Dendritic cell treated with granulocyte-macrophage colony-stimulating factor and Interleukin-4, amounts not matched to agents 40 ng/mL and 50 ng/mL, for 4 days (primary cell): ENCODE measurements at regions not wholly inside any gene's neighbourhood (a gene's known extent, or its start where the extent isn't known, plus 50 kb on each side); places are given as distances from the start of the nearest gene placed in this dataset.
"Not testable (repeated sequence)": the region's sequence is repeated elsewhere in the genome, so short reads cannot be mapped to it uniquely, and the experiment has no call there.

Source experiments
- H3K27ac Mint-ChIP-seq: one replicate; pipeline ENCODE4 v1.8.0; 2022; ENCODE audit warnings: mild to moderate bottlenecking, mixed read lengths
- H3K27me3 Mint-ChIP-seq: one replicate; pipeline ENCODE4 v1.8.0; 2022; ENCODE audit warnings: mild to moderate bottlenecking, mixed read lengths
- H3K36me3 Mint-ChIP-seq: one replicate; pipeline ENCODE4 v1.8.0; 2022; ENCODE audit warnings: low read depth, mixed read lengths
- H3K4me1 Mint-ChIP-seq: one replicate; pipeline ENCODE4 v1.8.0; 2022; ENCODE audit warnings: low read depth, mixed read lengths
- H3K4me3 Mint-ChIP-seq: one replicate; pipeline ENCODE4 v1.8.0; 2022; ENCODE audit warnings: mild to moderate bottlenecking, moderate library complexity, mixed read lengths
- H3K9me3 Mint-ChIP-seq: one replicate; pipeline ENCODE4 v1.8.0; 2022; ENCODE audit warnings: mixed read lengths
- intact Hi-C: fragments of 100-400 bp; cut with micrococcal nuclease; formaldehyde crosslinking; loops from one replicate; pipeline ENCODE4 v1.15.0; 2022

DNA sequence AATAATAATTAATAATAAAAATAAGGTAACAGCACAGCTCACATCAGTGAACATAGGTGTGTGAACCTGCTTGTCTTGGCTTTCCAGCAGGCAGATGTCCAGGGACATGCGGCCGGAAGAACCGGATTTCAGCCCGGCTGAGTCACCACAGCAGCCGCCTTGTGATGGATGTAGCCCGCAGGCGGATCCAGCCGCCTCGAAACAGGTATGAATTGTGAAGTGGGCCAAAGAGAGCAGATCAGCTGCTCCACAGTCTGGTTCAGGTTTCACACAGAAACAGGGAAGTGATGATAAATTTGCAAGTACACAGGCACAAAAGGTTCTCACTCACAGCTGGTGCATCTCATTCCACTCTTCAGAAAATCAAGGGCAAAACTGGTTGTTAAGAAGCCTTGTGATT is 55.1 kb downstream of the ID4 start:
- Mint-ChIP-seq H3K27me3 (no peaks in the 10 kb centered on the region), H3K9me3 (peaks cover 9% of the 10 kb centered on the region), H3K4me3 (no peak overlapping the region), H3K36me3 (no peaks in the 10 kb centered on the region), H3K4me1 (no peaks in the 10 kb centered on the region), H3K27ac (no peak overlapping the region)
- intact Hi-C loops: no loop called here

DNA sequence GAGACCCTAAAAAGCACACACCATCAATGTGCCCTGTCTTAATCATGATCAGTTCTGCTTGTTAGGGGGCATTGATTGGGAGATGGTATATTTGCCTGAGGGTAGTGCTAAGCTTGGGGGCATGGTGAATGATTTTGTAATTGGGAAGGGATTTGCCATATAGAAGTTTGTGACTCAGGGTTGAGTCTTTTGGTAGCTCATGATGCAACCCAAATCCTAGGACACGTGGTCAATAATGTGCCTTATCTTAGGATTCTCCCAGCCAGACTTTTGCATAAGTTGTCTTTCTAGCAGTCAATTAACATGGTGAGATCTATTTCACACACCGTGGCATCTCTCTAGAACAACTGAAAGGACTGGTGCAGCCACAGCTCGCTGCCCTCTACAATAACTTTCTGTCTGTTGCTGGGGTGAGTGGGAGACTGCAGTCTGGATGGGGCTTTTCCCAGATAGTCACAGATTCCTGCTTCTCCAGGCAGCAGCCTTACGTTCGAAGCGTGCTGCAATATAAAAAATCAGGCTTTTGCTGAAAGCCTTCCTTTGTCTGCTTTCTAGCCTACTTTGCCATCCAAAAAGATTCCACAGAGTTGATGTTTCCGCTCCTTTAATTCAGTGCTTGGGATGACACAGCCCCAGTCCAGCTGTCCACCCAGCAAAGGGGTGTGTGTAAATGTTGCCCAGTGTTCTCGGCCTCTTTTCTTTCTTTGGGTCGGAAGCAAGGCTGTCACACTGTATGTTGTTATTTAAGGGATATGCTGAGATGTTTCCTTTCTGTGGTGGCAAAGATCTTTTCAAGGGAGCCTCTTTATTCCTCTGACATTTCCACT is 58.9 kb downstream of the ID4 start:
- no peaks in the 10 kb centered on the region for H3K9me3 Mint-ChIP-seq
- no peak overlapping the region for H3K27ac Mint-ChIP-seq
- no peaks in the 10 kb centered on the region for H3K27me3 Mint-ChIP-seq
- H3K4me1 Mint-ChIP-seq: no peaks in the 10 kb centered on the region
- no peak overlapping the region for H3K4me3 Mint-ChIP-seq
- intact Hi-C loops: no loop called here
- no peaks in the 10 kb centered on the region for H3K36me3 Mint-ChIP-seq

DNA sequence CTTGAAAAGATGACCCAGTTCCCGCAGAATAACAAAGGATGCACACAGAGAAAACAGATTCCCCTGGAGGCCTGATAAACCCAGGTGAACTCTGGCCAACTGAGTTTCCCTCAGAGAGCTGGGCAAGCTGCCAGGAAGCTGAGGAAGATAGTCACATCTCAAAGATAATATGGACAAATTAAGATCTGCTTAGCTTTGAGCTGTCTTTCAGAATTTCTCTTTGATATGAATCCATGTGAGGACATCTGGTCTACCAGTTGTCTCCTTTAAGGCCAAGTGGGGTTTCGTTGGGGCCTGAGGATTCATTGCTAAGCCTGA is 59.5 kb downstream of the ID4 start:
- H3K4me1 Mint-ChIP-seq: no peaks in the 10 kb centered on the region
- no peak overlapping the region for H3K4me3 Mint-ChIP-seq
- no peak overlapping the region for H3K27ac Mint-ChIP-seq
- no peaks in the 10 kb centered on the region for H3K27me3 Mint-ChIP-seq
- H3K9me3 Mint-ChIP-seq: no peaks in the 10 kb centered on the region
- intact Hi-C loops: no loop called here
- no peaks in the 10 kb centered on the region for H3K36me3 Mint-ChIP-seq

DNA sequence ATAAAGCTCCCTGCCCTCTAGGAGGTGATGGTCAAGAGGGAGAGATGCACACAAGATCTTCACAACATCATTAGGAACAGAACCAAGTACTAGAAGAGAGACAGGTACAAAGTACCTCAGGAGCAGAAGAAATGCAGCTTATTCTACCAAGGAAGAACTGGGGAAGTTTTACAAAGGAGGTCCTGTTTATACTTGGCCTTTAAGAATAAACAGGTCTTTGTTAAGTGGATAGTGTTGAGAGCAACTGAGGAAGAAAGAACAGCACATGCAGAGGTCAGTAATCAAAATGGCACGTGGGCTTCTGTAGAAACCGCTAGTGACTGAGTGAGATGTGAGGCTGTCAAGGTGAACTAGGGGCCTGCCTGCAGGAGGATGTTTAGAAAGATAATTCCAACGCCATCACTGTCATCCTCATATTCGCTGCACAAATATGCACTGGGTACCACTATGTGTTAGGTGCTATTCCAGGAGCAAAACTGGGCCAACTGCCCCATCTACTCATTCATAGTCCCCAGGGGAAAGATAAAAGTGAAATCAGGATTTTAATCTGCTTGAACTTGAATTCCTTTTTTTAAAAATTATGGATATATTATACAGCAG is 61.1 kb downstream of the ID4 start:
- Mint-ChIP-seq H3K27ac (no peak overlapping the region), H3K4me3 (no peak overlapping the region), H3K4me1 (no peaks in the 10 kb centered on the region), H3K9me3 (no peaks in the 10 kb centered on the region), H3K27me3 (no peaks in the 10 kb centered on the region), H3K36me3 (no peaks in the 10 kb centered on the region)
- intact Hi-C loops: no loop called here

DNA sequence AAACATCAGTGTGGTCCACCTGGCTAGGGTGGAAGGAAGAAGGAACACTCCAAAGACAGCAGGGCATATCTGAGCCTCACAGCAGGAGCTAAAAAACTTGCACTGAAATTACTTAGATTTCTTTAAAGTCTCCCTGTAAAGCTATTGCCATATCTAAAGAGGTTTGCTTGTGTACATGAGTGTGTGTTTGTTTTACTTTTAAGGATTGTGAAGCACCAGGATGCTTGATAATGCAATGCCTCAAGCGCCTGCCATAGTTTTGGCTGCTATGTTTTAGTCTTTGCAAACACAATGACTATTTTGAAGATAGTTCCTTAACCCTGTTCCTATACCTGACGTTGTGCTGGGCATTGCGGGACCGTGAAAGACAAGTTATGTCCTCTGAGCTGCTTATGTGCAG is 65.0 kb downstream of the ID4 start:
- Mint-ChIP-seq H3K27me3 (no peaks in the 10 kb centered on the region), H3K27ac (no peak overlapping the region), H3K4me3 (no peak overlapping the region), H3K4me1 (no peaks in the 10 kb centered on the region), H3K36me3 (no peaks in the 10 kb centered on the region), H3K9me3 (no peaks in the 10 kb centered on the region)
- intact Hi-C loops: no loop called here

DNA sequence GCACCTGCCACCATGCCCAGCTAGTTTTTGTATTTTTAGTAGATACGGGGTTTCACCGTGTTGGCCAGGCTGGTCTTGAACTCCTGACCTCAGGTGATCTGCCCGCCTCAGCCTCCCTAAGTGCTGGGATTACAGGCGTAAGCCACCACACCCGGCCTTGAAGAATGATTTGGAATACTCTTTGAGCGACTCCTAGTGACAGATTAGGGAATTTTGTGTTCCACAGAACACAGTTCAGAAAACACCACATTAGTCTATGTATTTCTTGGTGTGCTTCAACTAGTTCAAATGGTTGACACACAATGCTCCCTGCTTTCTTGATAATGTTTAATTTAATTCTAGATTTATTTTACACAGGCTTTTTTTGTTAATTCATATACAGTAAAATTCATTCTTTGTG is 67.2 kb downstream of the ID4 start:
- intact Hi-C loops, H3K36me3 Mint-ChIP-seq, H3K9me3 Mint-ChIP-seq, H3K27me3 Mint-ChIP-seq, H3K4me1 Mint-ChIP-seq, H3K27ac Mint-ChIP-seq, H3K4me3 Mint-ChIP-seq: not testable (repeated sequence)

DNA sequence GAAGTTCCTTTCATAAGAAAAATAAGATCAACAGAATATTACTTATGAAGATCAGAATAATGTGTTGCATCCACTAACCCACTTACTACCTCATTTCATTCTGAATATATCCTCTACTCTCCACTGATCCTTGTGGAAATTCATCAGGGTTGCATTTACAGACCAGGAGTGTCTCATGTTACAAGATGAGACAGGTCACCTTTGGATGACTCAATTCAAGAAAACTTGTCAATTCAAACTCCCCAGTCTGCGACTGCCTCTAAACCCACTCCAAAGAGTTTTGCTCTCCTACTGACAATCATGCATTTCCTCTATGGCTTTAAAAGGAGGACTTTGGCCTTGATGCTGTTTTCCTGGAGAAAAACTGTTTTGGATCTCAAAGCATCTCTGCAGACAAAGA is 68.4 kb downstream of the ID4 start:
- no peak overlapping the region for H3K4me3 Mint-ChIP-seq
- intact Hi-C loops: no loop called here
- no peaks in the 10 kb centered on the region for H3K9me3 Mint-ChIP-seq
- H3K27ac Mint-ChIP-seq: no peak overlapping the region
- H3K36me3 Mint-ChIP-seq: no peaks in the 10 kb centered on the region
- H3K4me1 Mint-ChIP-seq: no peaks in the 10 kb centered on the region
- no peaks in the 10 kb centered on the region for H3K27me3 Mint-ChIP-seq

DNA sequence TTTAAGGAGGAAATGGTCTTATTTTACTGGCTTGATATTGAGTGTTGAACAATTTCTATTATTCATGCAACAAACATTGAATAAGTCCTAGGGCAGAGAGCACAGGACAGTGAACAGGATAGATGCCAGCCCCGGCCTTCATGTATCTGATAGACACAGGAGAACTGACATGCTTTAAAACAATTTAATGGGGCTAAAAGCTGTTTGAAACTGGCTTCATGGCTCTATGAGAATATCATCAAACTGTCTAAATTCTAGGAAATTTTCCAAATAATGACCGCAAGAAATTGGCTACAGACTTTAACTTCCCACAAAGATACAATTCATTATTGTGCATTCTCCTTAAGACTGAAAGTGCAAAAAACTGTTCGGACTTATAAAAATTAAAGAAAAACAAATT is 69.0 kb downstream of the ID4 start:
- Mint-ChIP-seq H3K4me3 (no peak overlapping the region), H3K27me3 (no peaks in the 10 kb centered on the region), H3K4me1 (no peaks in the 10 kb centered on the region), H3K36me3 (no peaks in the 10 kb centered on the region), H3K27ac (no peak overlapping the region), H3K9me3 (no peaks in the 10 kb centered on the region)
- intact Hi-C loops: no loop called here

DNA sequence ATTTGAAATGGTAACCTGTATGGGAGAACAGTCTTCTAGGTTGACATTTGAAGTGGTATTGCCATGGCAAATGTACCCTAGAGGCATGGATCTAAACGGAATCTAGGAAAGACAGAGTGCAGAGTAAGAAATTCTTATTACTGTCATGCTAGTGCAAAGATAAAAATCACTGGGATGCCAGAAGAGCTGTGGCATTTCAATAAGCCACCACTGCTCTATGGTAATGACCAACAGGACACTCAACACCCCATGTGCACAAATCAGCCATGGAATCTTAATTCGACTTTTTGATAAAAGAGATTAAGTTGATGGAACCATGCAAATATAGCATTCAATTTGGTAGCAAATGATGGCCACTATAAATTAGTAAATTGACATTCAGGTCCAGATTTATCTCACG is 74.1 kb downstream of the ID4 start:
- no peak overlapping the region for H3K4me3 Mint-ChIP-seq

DNA sequence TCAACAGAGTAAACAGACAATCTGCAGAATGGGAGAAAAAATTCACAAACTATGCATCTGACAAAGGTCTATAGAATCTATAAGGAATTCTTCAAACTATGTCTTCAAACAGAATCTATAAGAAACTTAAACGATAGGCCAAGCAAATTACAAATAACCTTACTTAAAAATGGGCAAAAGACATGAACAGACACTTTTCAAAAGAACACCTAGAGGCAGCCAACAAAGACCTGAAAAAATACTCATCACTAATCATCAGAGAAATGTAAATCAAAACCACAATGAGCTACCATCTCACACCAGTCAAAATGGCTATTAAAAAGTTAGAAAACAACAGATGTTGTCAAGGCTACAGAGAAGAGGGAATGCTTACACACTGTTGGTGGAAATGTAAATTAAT is 81.3 kb downstream of the ID4 start:
- Mint-ChIP-seq H3K9me3 (peaks cover 57% of the 10 kb centered on the region), H3K4me1 (no peaks in the 10 kb centered on the region), H3K27ac (no peak overlapping the region), H3K4me3 (no peak overlapping the region), H3K36me3 (no peaks in the 10 kb centered on the region), H3K27me3 (no peaks in the 10 kb centered on the region)
- intact Hi-C loops: no loop called here

More for the DNA sequence above, 74.1 kb downstream of the ID4 start:
- H3K27me3 Mint-ChIP-seq: no peaks in the 10 kb centered on the region
- no peak overlapping the region for H3K27ac Mint-ChIP-seq
- H3K36me3 Mint-ChIP-seq: no peaks in the 10 kb centered on the region
- H3K9me3 Mint-ChIP-seq: peaks cover 28% of the 10 kb centered on the region
- H3K4me1 Mint-ChIP-seq: no peaks in the 10 kb centered on the region
- intact Hi-C loops: no loop called here

DNA sequence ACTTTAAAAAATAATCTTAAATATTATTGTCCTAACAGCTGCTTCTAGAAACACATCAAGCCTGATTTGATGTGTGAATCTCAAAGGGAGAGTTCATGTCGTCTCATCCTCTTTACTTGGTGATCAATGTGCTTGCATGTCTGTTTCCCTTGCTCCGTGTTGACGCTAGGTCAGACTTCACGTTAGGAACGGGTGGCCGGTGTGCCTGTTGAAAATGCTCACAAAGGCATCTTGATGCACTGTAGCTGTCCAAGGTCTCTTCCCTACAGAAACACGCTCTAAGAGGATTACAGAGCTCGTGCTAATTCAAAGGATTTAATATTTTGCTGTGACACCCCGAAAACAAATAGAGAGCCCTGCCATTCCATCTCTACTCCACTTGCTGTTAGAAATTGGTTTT is 84.6 kb downstream of the ID4 start:
- H3K4me3 Mint-ChIP-seq: no peak overlapping the region
- peaks cover 24% of the 10 kb centered on the region for H3K9me3 Mint-ChIP-seq
- intact Hi-C loops: no loop called here
- no peak overlapping the region for H3K27ac Mint-ChIP-seq
- no peaks in the 10 kb centered on the region for H3K4me1 Mint-ChIP-seq
- no peaks in the 10 kb centered on the region for H3K36me3 Mint-ChIP-seq
- no peaks in the 10 kb centered on the region for H3K27me3 Mint-ChIP-seq

DNA sequence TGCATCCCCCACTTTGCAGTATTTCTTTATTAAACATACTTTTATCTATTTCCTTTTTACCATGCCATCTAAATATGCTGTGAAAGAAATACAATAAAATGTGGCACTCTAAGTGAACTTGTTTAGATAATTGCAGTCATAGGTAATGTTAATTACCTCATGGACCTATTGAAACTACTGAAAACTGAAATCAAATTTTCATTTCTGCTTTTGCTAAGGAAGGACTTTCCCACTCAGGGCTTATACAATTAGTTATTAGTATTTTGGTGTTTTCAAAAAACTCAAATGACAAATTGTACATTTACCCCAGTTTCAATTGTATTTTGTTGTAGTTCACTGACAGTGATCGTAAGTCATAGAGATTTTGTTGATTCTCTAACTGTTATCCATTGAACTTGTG is 88.4 kb downstream of the ID4 start:
- H3K27me3 Mint-ChIP-seq: no peaks in the 10 kb centered on the region
- H3K36me3 Mint-ChIP-seq: no peaks in the 10 kb centered on the region
- H3K9me3 Mint-ChIP-seq: no peaks in the 10 kb centered on the region
- H3K4me3 Mint-ChIP-seq: no peak overlapping the region
- H3K27ac Mint-ChIP-seq: no peak overlapping the region
- H3K4me1 Mint-ChIP-seq: no peaks in the 10 kb centered on the region
- intact Hi-C loops: no loop called here

DNA sequence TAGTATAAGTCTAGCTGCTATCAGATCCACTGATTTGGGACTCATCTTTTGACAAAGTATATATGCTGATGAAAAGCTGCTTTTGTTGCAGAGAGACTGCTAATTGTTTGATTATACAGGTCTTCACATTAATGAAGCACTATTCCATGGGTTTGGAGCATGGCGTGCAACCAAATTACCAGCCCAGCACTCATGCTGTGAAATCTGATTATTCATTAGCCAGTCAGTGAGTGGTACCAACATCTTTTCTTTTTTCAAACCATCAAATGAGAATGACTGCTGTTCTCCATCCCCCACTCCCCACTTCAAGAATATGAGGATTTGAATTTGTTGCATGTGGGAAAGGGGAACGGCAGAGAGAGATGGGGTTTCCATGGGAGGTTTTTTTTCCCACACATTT is 91.3 kb downstream of the ID4 start:
- no peaks in the 10 kb centered on the region for H3K9me3 Mint-ChIP-seq
- no peaks in the 10 kb centered on the region for H3K36me3 Mint-ChIP-seq

DNA sequence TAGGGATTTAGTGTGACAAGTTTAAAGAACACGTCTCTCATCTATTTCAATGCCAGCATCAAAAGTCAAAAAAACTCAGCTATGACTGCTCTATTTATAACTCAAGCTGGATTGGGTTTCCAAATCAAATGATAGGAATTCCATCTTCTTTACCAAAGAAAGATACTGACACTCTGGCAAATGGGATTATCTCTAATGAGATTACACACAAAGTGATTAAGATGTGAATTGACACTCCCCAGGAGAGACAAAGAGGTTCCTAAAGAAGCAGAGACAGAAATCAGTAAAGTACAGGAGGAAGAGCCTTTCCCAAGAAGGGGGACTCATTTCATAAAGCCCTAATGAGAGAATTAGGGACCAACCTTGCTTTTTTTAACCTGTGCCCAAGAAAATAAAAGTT is 92.1 kb downstream of the ID4 start:
- intact Hi-C loops: no loop called here
- Mint-ChIP-seq H3K4me3 (no peak overlapping the region), H3K36me3 (no peaks in the 10 kb centered on the region), H3K27me3 (no peaks in the 10 kb centered on the region), H3K4me1 (no peaks in the 10 kb centered on the region), H3K27ac (no peak overlapping the region), H3K9me3 (no peaks in the 10 kb centered on the region)

More for the DNA sequence above, 91.3 kb downstream of the ID4 start:
- Mint-ChIP-seq H3K27me3 (no peaks in the 10 kb centered on the region), H3K4me3 (no peak overlapping the region), H3K27ac (no peak overlapping the region), H3K4me1 (no peaks in the 10 kb centered on the region)
- intact Hi-C loops: no loop called here

DNA sequence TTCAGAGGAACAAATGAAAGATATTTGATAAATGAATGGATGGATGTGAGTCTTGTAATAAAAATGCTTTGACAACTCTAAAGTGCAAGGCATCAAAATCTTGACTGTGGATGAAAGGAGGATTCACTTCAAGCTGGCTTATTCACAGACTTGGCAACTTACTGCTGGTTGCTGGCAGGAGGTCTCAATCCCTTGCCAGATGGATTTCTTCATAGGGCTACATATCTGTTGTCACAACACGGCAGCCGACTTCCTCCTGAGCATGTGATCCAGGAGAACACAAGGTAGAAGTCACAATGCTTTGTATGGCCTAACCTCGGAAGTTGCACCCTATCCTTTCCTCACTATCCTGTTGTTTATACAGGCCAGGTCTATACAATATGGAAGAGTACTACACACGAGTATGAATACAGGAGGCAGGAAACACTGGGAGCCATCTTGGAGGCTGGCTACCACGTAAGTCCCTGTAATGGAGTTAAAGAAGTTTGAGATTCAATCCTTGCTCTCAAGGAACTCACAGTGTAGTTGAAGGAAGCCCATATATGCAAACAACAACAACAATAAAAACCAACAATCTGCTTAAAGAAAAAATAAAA is 97.9 kb downstream of the ID4 start:
- H3K27ac Mint-ChIP-seq: no peak overlapping the region
- intact Hi-C loops: no loop called here
- no peaks in the 10 kb centered on the region for H3K9me3 Mint-ChIP-seq
- no peaks in the 10 kb centered on the region for H3K27me3 Mint-ChIP-seq
- H3K4me1 Mint-ChIP-seq: no peaks in the 10 kb centered on the region
- H3K36me3 Mint-ChIP-seq: no peaks in the 10 kb centered on the region
- H3K4me3 Mint-ChIP-seq: no peak overlapping the region
